PC-9 (cell line): ENCODE measurements at regions not wholly inside any gene's neighbourhood (a gene's known extent, or its start where the extent isn't known, plus 50 kb on each side); places are given as distances from the start of the nearest gene placed in this dataset.

Experiments
- BruUV-seq: library from RNA; stranded (reverse); fragments of 400-500 nt; replicated peaks from 2 replicates; lab custom pipeline; 2021; lab: Mats Ljungman, UMichigan
- CTCF ChIA-PET: fragments of 300-600 bp; sonication (Branson Sonifier 250); formaldehyde crosslinking; loops from one replicate; lab custom pipeline; 2022; ENCODE audit warnings: antibody characterized with exemption; lab: Charles Lee
- POLR2A ChIA-PET: fragments of 300-600 bp; sonication (Branson Sonifier 250); formaldehyde crosslinking; loops from one replicate; lab custom pipeline; 2022; ENCODE audit warnings: antibody characterized with exemption; ENCODE audit not compliant: unreplicated experiment; lab: Charles Lee
- DNase-seq, 2 experiments: peaks; one replicate each; pipeline versions ENCODE4 v3.0.0 to v3.0.0-alpha.2; 2015 to 2022; ENCODE audit warnings: mixed read lengths in 1 of 2
- H2AFZ ChIP-seq: fragments of 200-600 bp; sonication (generic); 2 replicates; pipeline ENCODE4 v1.8.1; 2017; ENCODE audit warnings: antibody characterized with exemption
- H3F3A ChIP-seq: fragments of 200-600 bp; sonication (generic); 2 replicates; pipeline ENCODE4 v1.8.1; 2017; ENCODE audit warnings: antibody characterized with exemption, mild to moderate bottlenecking, low read depth; ENCODE audit not compliant: insufficient read depth
- H3K27ac ChIP-seq: fragments of 200-600 bp; sonication (generic); 2 replicates; pipeline ENCODE4 v1.6.1; 2016; ENCODE audit warnings: mixed run types
- H3K27me3 ChIP-seq: fragments of 200-600 bp; sonication (generic); 2 replicates; pipeline ENCODE4 v1.6.1; 2016; ENCODE audit warnings: low read depth, mixed run types; ENCODE audit not compliant: insufficient read depth
- H3K36me3 ChIP-seq: fragments of 200-600 bp; sonication (generic); 2 replicates; pipeline ENCODE4 v1.6.1; 2016; ENCODE audit warnings: low read depth, mixed run types
- H3K4me1 ChIP-seq: fragments of 200-600 bp; sonication (generic); replicated peaks from 2 replicates; pipeline ENCODE4 v1.6.1; 2016; ENCODE audit warnings: mixed run types; ENCODE audit not compliant: insufficient read depth
- H3K4me2 ChIP-seq: fragments of 200-600 bp; sonication (generic); 2 replicates; pipeline ENCODE4 v1.6.1; 2017; ENCODE audit warnings: mixed run types
- H3K4me3 ChIP-seq: fragments of 200-600 bp; sonication (generic); 2 replicates; pipeline ENCODE4 v1.6.1; 2016; ENCODE audit warnings: mixed run types
- H3K79me2 ChIP-seq: fragments of 200-600 bp; sonication (generic); 2 replicates; pipeline ENCODE4 v1.6.1; 2017; ENCODE audit warnings: low read depth, mixed run types
- H3K9me2 ChIP-seq: fragments of 200-600 bp; sonication (generic); 2 replicates; pipeline ENCODE4 v1.8.1; 2017; ENCODE audit warnings: mild to moderate bottlenecking; ENCODE audit not compliant: insufficient read depth
- H3K9me3 ChIP-seq: fragments of 200-600 bp; sonication (generic); 2 replicates; pipeline ENCODE4 v1.8.1; 2016; ENCODE audit warnings: low read depth; ENCODE audit not compliant: insufficient read depth
- H4K20me1 ChIP-seq: fragments of 200-600 bp; sonication (generic); 2 replicates; pipeline ENCODE4 v1.8.1; 2017; ENCODE audit not compliant: insufficient read depth
- EZH2 ChIP-seq: fragments of 200-600 bp; sonication (generic); IDR thresholded peaks from 2 replicates; pipeline ENCODE4 v1.8.0; 2017; ENCODE audit warnings: antibody characterized with exemption, low read depth
- intact Hi-C: fragments of 100-400 bp; cut with micrococcal nuclease; formaldehyde crosslinking; loops from one replicate; pipeline ENCODE4 v1.10.0; 2022; ENCODE audit not compliant: unreplicated experiment
- TF ChIP-seq, protein P1 (sequence below): fragments of 200-600 bp; sonication (generic); conservative IDR thresholded peaks from 2 replicates; pipeline ENCODE4 v1.6.1; 2017; ENCODE audit warnings: mixed run types, antibody characterized with exemption, mild to moderate bottlenecking, moderate library complexity

DNA sequence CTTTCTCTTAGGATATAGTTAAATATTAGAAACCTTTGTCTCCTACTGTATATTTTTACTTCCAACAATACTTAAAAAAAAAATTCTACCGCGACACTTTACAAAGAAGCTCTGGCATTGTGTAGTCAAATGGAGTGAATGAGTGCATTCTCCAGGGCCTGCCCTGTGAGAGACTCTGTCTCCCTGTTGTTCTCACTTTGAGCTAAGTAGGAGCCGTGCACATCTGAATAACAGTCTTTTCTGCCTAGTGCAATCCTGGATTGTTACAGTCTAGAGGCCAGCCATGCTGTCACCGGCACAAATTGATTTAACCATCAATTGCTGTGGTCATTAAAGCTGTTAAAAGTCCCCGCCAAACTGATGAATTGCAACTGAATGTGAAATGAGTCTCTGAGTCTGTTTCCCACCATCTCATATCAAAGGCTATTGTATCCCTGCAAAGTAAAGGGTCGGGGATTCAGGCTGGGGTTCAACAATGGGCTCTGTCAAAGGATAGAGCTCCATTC, 156.0 kb downstream of the RFPL4B start:
- Histone ChIP-seq H3K27me3 (no peaks in the 10 kb centered on the region), H3K4me1 (no peaks in the 10 kb centered on the region), H3K4me2 (no peak overlapping the region), H3F3A (no peaks in the 10 kb centered on the region), H3K36me3 (no peaks in the 10 kb centered on the region), H3K4me3 (no peak overlapping the region), H3K79me2 (no peaks in the 10 kb centered on the region), H3K27ac (no peak overlapping the region), H3K9me2 (peaks cover 4% of the 10 kb centered on the region; the same call in 1 of the 2 replicates), H3K9me3 (peaks cover 3% of the 10 kb centered on the region; the same call in 1 of the 2 replicates), H2AFZ (no peak overlapping the region), H4K20me1 (no peaks in the 10 kb centered on the region)
- POLR2A ChIA-PET = interaction anchor here (0.5 kb wide), 1 partner anchor 617 kb away, joined by 3 read pairs; no protein-coding TSS in a partner anchor
- no TSS peak for BruUV-seq
- intact Hi-C loops = no loop called here
- DNase-seq = no peak
- TF ChIP-seq, protein P1, sequence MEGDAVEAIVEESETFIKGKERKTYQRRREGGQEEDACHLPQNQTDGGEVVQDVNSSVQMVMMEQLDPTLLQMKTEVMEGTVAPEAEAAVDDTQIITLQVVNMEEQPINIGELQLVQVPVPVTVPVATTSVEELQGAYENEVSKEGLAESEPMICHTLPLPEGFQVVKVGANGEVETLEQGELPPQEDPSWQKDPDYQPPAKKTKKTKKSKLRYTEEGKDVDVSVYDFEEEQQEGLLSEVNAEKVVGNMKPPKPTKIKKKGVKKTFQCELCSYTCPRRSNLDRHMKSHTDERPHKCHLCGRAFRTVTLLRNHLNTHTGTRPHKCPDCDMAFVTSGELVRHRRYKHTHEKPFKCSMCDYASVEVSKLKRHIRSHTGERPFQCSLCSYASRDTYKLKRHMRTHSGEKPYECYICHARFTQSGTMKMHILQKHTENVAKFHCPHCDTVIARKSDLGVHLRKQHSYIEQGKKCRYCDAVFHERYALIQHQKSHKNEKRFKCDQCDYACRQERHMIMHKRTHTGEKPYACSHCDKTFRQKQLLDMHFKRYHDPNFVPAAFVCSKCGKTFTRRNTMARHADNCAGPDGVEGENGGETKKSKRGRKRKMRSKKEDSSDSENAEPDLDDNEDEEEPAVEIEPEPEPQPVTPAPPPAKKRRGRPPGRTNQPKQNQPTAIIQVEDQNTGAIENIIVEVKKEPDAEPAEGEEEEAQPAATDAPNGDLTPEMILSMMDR = no peak
- no peak for TF ChIP-seq EZH2
- CTCF ChIA-PET = interaction anchor here (0.6 kb wide), 1 partner anchor 61 kb away, joined by 7 read pairs; no protein-coding TSS in a partner anchor

DNA sequence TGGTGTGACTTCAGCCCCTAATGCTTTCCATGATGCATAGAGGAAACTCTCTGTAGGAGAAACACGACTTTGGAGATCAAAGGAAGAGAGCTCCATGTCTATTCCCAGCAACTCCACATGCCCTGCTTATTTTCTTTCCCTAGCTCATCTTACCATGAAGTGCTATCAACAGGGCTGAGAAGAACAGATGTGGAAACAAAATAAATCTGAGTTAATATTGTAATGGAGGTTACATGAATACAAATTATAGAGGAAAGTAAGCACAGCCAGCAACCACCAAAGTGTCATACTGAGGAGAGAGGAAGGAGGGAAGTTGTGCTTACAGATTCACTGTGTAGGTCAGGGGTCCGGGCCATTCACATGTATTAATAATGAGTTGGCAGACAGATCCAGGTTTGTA, 157.5 kb downstream of the RFPL4B start:
- BruUV-seq = no TSS peak
- H3F3A ChIP-seq = no peaks in the 10 kb centered on the region
- H3K27ac ChIP-seq = no peak overlapping the region
- H3K4me2 ChIP-seq = no peak overlapping the region
- no peaks in the 10 kb centered on the region for H4K20me1 ChIP-seq
- no peaks in the 10 kb centered on the region for H3K4me1 ChIP-seq
- intact Hi-C loops = no loop called here
- no peaks in the 10 kb centered on the region for H3K79me2 ChIP-seq
- peak overlapping the region; percentile 61; the same call in 1 of the 2 replicates for H2AFZ ChIP-seq
- H3K4me3 ChIP-seq = no peak overlapping the region
- peaks cover 3% of the 10 kb centered on the region; the same call in 1 of the 2 replicates for H3K9me3 ChIP-seq
- peaks cover 4% of the 10 kb centered on the region; the same call in 1 of the 2 replicates for H3K9me2 ChIP-seq
- no peak for DNase-seq
- TF ChIP-seq, protein P1 = no peak
- TF ChIP-seq EZH2 = no peak
- POLR2A ChIA-PET = interaction anchor here (0.6 kb wide), 1 partner anchor 10 kb away, joined by 3 read pairs; no protein-coding TSS in a partner anchor
- H3K36me3 ChIP-seq = no peaks in the 10 kb centered on the region
- CTCF ChIA-PET = no interaction called here
- no peaks in the 10 kb centered on the region for H3K27me3 ChIP-seq

DNA sequence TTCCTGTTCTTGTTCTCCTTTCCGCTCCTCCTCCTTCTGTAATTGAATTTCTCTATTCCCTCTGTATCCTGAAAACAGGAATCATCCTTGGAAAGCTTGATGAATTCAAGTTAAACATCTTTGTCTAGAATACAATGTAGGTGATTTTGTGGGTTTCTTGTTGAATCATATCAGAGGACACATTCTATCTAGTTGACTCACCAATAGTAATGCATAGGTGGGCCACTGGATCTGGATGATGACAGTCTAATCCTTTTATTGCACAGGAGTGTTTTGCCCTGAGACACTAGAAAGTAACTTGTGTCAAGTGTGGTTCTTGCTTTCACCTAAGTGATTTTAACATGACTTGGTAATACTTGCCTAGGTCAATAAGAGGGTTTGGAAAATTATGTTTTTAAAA, 164.3 kb downstream of the RFPL4B start:
- POLR2A ChIA-PET = no interaction called here
- no peak for TF ChIP-seq EZH2
- TF ChIP-seq, protein P1 = no peak
- Histone ChIP-seq H3K9me3 (peaks cover 3% of the 10 kb centered on the region; the same call in 1 of the 2 replicates), H2AFZ (no peak overlapping the region), H3K4me2 (peak overlapping the region; percentile 3; the same call in 1 of the 2 replicates), H3K79me2 (no peaks in the 10 kb centered on the region), H3K4me1 (peaks cover 10% of the 10 kb centered on the region), H4K20me1 (0 out of 2 replicates have a peak, but pooled peaks cover 3% of the 10 kb centered on the region), H3K27ac (0 out of 2 replicates have a peak overlapping the region, but pooled peaks have one; percentile 13), H3K36me3 (no peaks in the 10 kb centered on the region), H3F3A (no peaks in the 10 kb centered on the region), H3K4me3 (no peak overlapping the region), H3K27me3 (no peaks in the 10 kb centered on the region), H3K9me2 (peaks cover 4% of the 10 kb centered on the region; the same call in 1 of the 2 replicates)
- DNase-seq = peak in 1 of 2 experiments; percentile 53
- BruUV-seq = no TSS peak
- CTCF ChIA-PET = no interaction called here
- intact Hi-C loops = no loop called here
